GM19455 (cell line): ENCODE measurements at regions not wholly inside any gene's neighbourhood (a gene's known extent, or its start where the extent isn't known, plus 50 kb on each side); places are given as distances from the start of the nearest gene placed in this dataset.
"Not testable (repeated sequence)": the region's sequence is repeated elsewhere in the genome, so short reads cannot be mapped to it uniquely, and the experiment has no call there.

Experiments
- ATAC-seq: cut with Tn5 transposase; IDR thresholded peaks from one replicate; pipeline ENCODE4 v1.9.1; 2021; ENCODE audit not compliant: unreplicated experiment

- ATAC-seq, result no peak
Observed at GRCh38 chr6:99143108-99143861, 195.5 kb upstream of the FBXL4 start.

- ATAC-seq, result not testable (repeated sequence)
Observed at GRCh38 chr6:99141906-99142305, 194.2 kb upstream of the FBXL4 start.

GRCh38 chr6:99138445-99138844 lies 190.7 kb upstream of the FBXL4 start:
- ATAC-seq, result no peak

- ATAC-seq, result no peak
Observed at GRCh38 chr6:99137314-99137713, 189.6 kb upstream of the FBXL4 start.

GRCh38 chr6:99136488-99136887 lies 188.7 kb upstream of the FBXL4 start:
- no peak for ATAC-seq

- ATAC-seq, result no peak
Observed at GRCh38 chr6:99132026-99132635, 184.4 kb upstream of the FBXL4 start.

GRCh38 chr6:99130897-99131873 lies 183.4 kb upstream of the FBXL4 start:
- no peak for ATAC-seq

- ATAC-seq, result no peak
Observed at GRCh38 chr6:99129835-99130234, 182.1 kb upstream of the FBXL4 start.

- ATAC-seq, result no peak
Observed at GRCh38 chr6:99121748-99122147, 174.0 kb upstream of the FBXL4 start.

- ATAC-seq, result no peak
Observed at GRCh38 chr6:99120641-99121040, 172.9 kb upstream of the FBXL4 start.

GRCh38 chr6:99119109-99120031 lies 171.6 kb upstream of the FBXL4 start:
- peak; percentile 63 for ATAC-seq

GRCh38 chr6:99114769-99115406 lies 167.1 kb upstream of the FBXL4 start:
- ATAC-seq, result no peak

GRCh38 chr6:99111590-99111989 lies 163.8 kb upstream of the FBXL4 start:
- ATAC-seq, result no peak

- no peak for ATAC-seq
Observed at GRCh38 chr6:99110029-99110428, 162.3 kb upstream of the FBXL4 start.

- ATAC-seq, result no peak
Observed at GRCh38 chr6:99104218-99104617, 156.5 kb upstream of the FBXL4 start.

- no peak for ATAC-seq
Observed at GRCh38 chr6:99099243-99099642, 151.5 kb upstream of the FBXL4 start.

GRCh38 chr6:99096170-99096569 lies 148.4 kb upstream of the FBXL4 start:
- ATAC-seq, result no peak

GRCh38 chr6:99093456-99094190 lies 145.9 kb upstream of the FBXL4 start:
- ATAC-seq, result no peak

GRCh38 chr6:99092461-99092860 lies 144.7 kb upstream of the FBXL4 start:
- ATAC-seq, result peak; percentile 38
